ENCODE measurements at regions not wholly inside any gene's neighbourhood (a gene's known extent, or its start where the extent isn't known, plus 50 kb on each side); places are given as distances from the start of the nearest gene placed in this dataset.

DNA sequence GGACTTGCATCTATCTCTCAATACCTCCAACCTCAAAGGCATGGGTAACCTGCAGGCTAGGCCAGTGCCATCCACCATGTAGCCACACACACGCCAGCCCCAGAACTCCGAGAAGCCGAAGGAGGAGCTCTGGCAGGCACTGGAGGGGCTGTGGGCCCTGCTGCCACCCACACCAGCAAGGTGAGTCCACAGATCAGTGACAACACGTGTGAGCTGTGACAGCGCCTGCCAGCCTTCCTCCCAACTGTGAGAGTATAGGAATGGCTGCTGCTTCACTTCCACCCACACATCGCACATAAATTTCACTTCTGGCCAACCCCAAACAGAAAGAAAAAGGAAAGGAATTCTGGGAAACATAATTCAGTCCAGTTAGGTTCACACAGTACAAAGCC lies 422.6 kb downstream of the BCOR start:
- TF ChIP-seq, protein P1, sequence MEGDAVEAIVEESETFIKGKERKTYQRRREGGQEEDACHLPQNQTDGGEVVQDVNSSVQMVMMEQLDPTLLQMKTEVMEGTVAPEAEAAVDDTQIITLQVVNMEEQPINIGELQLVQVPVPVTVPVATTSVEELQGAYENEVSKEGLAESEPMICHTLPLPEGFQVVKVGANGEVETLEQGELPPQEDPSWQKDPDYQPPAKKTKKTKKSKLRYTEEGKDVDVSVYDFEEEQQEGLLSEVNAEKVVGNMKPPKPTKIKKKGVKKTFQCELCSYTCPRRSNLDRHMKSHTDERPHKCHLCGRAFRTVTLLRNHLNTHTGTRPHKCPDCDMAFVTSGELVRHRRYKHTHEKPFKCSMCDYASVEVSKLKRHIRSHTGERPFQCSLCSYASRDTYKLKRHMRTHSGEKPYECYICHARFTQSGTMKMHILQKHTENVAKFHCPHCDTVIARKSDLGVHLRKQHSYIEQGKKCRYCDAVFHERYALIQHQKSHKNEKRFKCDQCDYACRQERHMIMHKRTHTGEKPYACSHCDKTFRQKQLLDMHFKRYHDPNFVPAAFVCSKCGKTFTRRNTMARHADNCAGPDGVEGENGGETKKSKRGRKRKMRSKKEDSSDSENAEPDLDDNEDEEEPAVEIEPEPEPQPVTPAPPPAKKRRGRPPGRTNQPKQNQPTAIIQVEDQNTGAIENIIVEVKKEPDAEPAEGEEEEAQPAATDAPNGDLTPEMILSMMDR (IDR thresholded peaks at IDR 0.05): no peak
- no peak for TF ChIP-seq POLR2A (IDR thresholded peaks at IDR 0.05)

DNA sequence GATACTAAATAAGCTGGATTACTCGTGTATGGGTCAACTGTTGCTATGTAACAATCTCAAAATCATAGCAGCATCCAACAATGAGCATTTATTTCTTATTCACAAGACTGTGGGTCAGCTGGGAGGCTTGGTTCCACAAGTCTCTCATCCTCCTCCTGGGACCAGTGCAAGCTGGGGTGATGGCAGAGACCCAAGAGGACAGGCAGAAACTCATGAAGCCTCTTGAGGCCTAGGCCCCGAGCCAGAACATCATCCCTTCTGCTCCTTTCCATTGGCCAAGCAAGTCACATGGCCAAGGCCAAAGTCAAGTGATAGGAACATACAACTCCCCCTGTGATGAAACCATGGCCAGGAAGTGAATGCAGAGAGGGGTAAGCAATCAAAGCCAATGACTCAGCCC lies 422.1 kb downstream of the BCOR start:
- Histone ChIP-seq H3K9me3 (no peaks in the 10 kb centered on the region), H3K36me3 (no peaks in the 10 kb centered on the region), H3K27ac (peak overlapping the region in 1 of 2 donors; percentile 66), H3K27me3 (no peaks in the 10 kb centered on the region), H3K4me1 (no peaks in the 10 kb centered on the region), H3K4me3 (no peak overlapping the region)
- DNase-seq: peak; percentile 79 to 88
- intact Hi-C loops (cut with DNase I; ENCODE audit: low total_unique reads): no loop called here
- TF ChIP-seq POLR2A (IDR thresholded peaks at IDR 0.05): no peak
- TF ChIP-seq, protein P1 (IDR thresholded peaks at IDR 0.05): no peak

More for the DNA sequence above, 422.6 kb downstream of the BCOR start:
- H3K9me3 ChIP-seq: no peaks in the 10 kb centered on the region
- no peaks in the 10 kb centered on the region for H3K27me3 ChIP-seq
- DNase-seq: no peak
- peak overlapping the region in 1 of 2 donors; percentile 66 for H3K27ac ChIP-seq
- H3K36me3 ChIP-seq: no peaks in the 10 kb centered on the region
- no peak overlapping the region for H3K4me3 ChIP-seq
- intact Hi-C loops (cut with DNase I; ENCODE audit: low total_unique reads): no loop called here
- H3K4me1 ChIP-seq: no peaks in the 10 kb centered on the region

DNA sequence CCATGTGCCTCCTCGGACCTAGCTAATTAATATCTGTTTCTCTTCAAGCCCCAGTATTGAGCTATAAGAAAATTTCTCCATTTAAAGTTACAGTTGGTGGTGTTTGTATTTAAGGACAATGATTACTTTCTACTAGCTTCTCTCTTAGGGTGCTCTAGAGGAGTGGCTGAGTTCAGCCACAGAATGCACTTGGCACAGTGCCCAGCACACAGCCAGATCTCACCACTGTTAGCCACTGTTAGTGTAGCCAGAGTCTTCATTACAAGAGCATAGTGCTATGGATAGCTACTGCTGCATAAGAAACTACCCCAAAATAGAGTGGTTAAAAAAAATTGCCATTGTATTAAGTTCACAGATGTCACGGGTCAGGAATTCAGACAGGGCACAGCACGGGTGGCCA lies 421.3 kb downstream of the BCOR start:
- Histone ChIP-seq H3K27ac (no peak overlapping the region), H3K9me3 (no peaks in the 10 kb centered on the region), H3K4me1 (no peaks in the 10 kb centered on the region), H3K4me3 (no peak overlapping the region), H3K36me3 (no peaks in the 10 kb centered on the region), H3K27me3 (no peaks in the 10 kb centered on the region)
- intact Hi-C loops (cut with DNase I; ENCODE audit: low total_unique reads): no loop called here
- no peak for DNase-seq
- TF ChIP-seq, protein P1 (IDR thresholded peaks at IDR 0.05): no peak
- no peak for TF ChIP-seq POLR2A (IDR thresholded peaks at IDR 0.05)

DNA sequence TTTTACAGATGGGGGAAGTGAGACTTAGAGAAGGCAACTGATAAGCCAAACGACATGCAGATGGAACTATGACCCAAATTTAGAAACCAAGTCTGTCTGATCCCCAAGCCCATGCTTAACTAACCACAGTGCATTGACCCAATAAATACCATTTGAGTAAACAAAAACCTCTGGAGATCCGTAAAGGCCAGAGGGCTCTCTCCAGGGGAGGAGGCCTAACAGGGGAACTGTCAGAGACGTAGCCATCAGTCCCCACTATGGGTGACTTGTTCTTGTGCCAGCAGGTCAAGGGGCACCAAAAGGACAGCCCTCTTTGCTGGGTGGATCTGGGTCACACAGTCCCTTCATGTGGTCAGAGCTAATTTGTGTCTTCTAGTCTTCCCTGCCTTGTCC lies 420.2 kb downstream of the BCOR start:
- intact Hi-C loops (cut with DNase I; ENCODE audit: low total_unique reads): no loop called here
- no peaks in the 10 kb centered on the region for H3K4me1 ChIP-seq
- no peak overlapping the region for H3K4me3 ChIP-seq
- H3K27ac ChIP-seq: no peak overlapping the region
- no peaks in the 10 kb centered on the region for H3K9me3 ChIP-seq
- no peak for TF ChIP-seq POLR2A (IDR thresholded peaks at IDR 0.05)
- TF ChIP-seq, protein P1 (IDR thresholded peaks at IDR 0.05): no peak
- DNase-seq: no peak
- H3K27me3 ChIP-seq: no peaks in the 10 kb centered on the region
- H3K36me3 ChIP-seq: no peaks in the 10 kb centered on the region

DNA sequence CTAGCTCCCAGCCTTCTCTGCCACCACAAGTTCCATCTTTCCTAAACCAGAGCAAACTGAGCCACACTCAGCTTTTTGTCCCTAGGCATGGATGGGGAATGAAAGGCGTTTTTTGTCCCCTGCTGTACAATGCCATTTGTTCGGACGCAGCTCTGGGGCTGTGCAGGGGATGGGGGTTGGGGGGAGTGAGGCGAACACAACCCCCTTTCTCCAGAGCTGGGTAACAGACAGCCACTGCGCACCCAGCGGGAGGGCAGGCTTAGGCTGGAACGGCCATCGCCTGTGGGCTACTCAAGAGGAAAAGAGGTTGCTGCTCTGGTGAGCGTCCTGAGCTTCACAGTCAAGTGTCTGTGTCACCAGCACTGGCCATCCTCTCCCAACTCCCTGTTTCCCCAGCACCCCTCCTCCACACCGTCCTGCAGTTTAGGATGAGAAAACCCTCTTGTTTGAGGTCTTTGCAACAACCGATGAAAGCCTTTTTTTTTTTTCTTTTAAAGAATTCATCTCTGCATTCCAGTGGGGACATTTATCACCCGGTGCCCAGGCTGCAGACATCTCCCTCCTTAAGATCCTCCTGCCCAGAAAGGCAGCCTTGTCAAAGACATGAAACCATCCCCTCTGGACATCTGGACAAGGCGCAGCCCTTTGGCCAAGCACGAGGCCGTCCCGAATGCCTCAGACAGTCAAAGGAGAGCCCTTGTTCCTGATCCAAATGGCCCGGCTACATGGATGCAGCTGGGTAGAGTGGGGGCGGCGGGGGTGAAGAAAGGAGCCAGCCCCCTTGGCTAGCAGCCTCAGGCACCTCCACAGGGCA lies 419.6 kb downstream of the BCOR start:
- no peak overlapping the region for H3K27ac ChIP-seq
- no peaks in the 10 kb centered on the region for H3K4me1 ChIP-seq
- H3K27me3 ChIP-seq: no peaks in the 10 kb centered on the region
- no peak overlapping the region for H3K4me3 ChIP-seq
- DNase-seq: no peak
- H3K9me3 ChIP-seq: no peaks in the 10 kb centered on the region
- no peaks in the 10 kb centered on the region for H3K36me3 ChIP-seq
- intact Hi-C loops (cut with DNase I; ENCODE audit: low total_unique reads): no loop called here
- no peak for TF ChIP-seq POLR2A (IDR thresholded peaks at IDR 0.05)
- TF ChIP-seq, protein P1 (IDR thresholded peaks at IDR 0.05): no peak

Data from uterus (tissue), 3 donors.